Activated CD4-positive, alpha-beta memory T cell treated with anti-CD3 and anti-CD28 coated beads, Interleukin-2, amount 10 ng/mL, durations not matched to agents 7 days and 5 days (primary cell): ENCODE measurements at regions not wholly inside any gene's neighbourhood (a gene's known extent, or its start where the extent isn't known, plus 50 kb on each side); places are given as distances from the start of the nearest gene placed in this dataset.

Source experiments
- CTCF ChIA-PET: fragments of 350-600 bp; sonication (Branson Sonifier 250); formaldehyde crosslinking; loops from one replicate; lab custom pipeline; 2021; ENCODE audit warnings: antibody characterized with exemption, inconsistent platforms; lab: Charles Lee
- POLR2A ChIA-PET: fragments of 350-600 bp; sonication (Branson Sonifier 250); formaldehyde crosslinking; loops from one replicate; lab custom pipeline; 2021; ENCODE audit warnings: antibody characterized with exemption; lab: Charles Lee
- DNase-seq: peaks from one replicate; pipeline ENCODE4 v3.0.0-alpha.2; 2020
- H3K27ac Mint-ChIP-seq: one replicate; pipeline ENCODE4 v1.8.0; 2021; ENCODE audit warnings: mild to moderate bottlenecking, mixed read lengths
- H3K27me3 Mint-ChIP-seq: one replicate; pipeline ENCODE4 v1.8.0; 2021; ENCODE audit warnings: mixed read lengths
- H3K36me3 Mint-ChIP-seq: one replicate; pipeline ENCODE4 v1.8.0; 2021; ENCODE audit warnings: low read depth, mixed read lengths
- H3K4me1 Mint-ChIP-seq: one replicate; pipeline ENCODE4 v1.8.0; 2021; ENCODE audit warnings: mixed read lengths
- H3K4me3 Mint-ChIP-seq: one replicate; pipeline ENCODE4 v1.8.0; 2021; ENCODE audit warnings: mild to moderate bottlenecking, mixed read lengths
- H3K9me3 Mint-ChIP-seq: one replicate; pipeline ENCODE4 v1.8.0; 2021; ENCODE audit warnings: mixed read lengths

DNA sequence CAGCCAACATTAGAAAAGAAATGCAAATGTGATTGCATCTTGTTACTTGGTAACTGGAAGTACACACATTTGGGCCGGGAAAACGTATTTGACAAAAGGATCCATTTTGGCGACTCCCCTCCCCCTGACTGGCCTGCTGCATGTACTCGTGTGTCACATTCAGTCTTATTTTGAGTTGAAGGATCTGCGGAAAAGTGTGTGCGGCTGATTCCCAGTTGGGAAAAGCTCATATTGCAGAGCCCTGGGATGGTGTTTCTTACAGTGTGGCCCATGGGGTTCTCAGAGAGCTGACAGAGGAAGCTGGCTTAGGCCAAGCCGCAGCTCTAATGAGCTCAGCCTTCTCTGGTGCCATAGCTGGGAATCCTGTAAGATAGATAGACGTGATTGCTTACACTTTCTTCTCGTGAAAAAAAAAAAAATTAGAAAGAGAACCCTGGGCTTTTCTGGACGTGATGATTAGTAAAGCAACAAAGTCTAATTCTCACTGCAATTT lies 170.3 kb upstream of the ARGLU1 start:
- no peak for DNase-seq
- Mint-ChIP-seq H3K4me3 (no peak overlapping the region), H3K9me3 (no peaks in the 10 kb centered on the region), H3K36me3 (no peaks in the 10 kb centered on the region), H3K27me3 (no peaks in the 10 kb centered on the region), H3K4me1 (no peaks in the 10 kb centered on the region), H3K27ac (no peak overlapping the region)
- CTCF ChIA-PET: interaction anchor here (0.8 kb wide), 1 partner anchor 15 kb away, joined by 3 read pairs; no protein-coding TSS in a partner anchor
- POLR2A ChIA-PET: no interaction called here

DNA sequence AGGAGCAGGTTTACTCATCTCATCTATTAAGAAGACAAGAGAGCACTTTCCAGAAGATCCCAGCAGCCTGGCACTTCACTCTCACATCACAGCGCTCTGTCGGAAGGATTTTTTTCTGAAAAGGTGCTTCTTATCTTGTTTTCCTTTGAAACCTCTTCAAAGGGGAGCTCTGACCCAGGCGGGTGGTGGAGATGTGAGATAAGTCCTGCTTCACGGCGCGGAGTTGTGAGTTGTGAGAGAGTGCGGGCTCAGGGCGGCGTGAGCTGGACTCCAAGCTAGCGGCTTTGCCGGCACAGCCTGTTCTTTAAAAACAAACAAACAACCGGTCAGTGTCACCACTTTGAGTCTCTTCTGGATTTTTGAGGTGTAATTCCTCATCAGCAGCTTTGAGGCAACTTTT lies 169.0 kb upstream of the ARGLU1 start:
- ChIA-PET POLR2A (no interaction called here), CTCF (no interaction called here)
- Mint-ChIP-seq H3K27ac (no peak overlapping the region), H3K36me3 (no peaks in the 10 kb centered on the region), H3K27me3 (no peaks in the 10 kb centered on the region), H3K9me3 (no peaks in the 10 kb centered on the region), H3K4me3 (no peak overlapping the region), H3K4me1 (no peaks in the 10 kb centered on the region)
- no peak for DNase-seq

DNA sequence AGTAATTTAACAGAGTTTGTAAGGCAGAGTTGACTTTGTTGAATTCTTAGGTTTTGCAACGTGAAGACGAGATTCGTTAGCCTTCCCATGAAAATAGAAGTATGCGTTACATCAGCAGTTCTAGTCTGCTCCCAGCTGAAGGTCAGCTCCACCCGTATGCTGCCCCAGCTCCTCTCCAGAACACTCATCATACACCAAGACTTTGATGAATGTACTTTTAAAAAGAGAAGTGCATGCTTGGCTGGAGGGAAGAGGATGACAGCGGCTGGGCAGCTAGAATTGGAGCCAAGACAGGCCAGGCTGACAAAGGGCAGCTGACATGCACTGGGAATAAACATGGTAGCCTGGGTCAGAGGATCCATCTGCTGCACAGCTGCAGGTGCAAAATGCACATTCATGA lies 166.3 kb upstream of the ARGLU1 start:
- Mint-ChIP-seq H3K4me1 (no peaks in the 10 kb centered on the region), H3K27me3 (no peaks in the 10 kb centered on the region), H3K27ac (no peak overlapping the region), H3K36me3 (no peaks in the 10 kb centered on the region), H3K4me3 (no peak overlapping the region), H3K9me3 (no peaks in the 10 kb centered on the region)
- ChIA-PET POLR2A (no interaction called here), CTCF (no interaction called here)
- no peak for DNase-seq

DNA sequence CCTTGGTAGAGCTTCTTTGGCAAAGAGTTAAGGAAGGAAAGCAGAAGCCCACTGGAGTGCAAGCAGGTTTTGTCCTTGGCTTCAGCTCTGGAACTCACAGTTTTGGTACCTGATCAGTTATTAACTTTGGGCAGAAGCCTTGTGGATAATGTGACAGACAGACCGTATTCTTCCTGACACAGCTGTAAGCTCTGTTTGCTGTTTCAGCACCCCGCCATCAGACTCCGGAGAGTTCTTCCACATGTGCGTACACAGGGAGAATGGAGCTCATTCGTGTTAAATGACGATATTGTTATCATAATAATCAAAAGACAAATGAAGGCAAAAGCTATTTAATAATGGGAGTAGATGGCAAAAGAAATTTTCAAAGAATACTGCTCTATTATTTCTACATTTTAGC lies 155.1 kb upstream of the ARGLU1 start:
- ChIA-PET CTCF (no interaction called here), POLR2A (no interaction called here)
- Mint-ChIP-seq H3K4me1 (no peaks in the 10 kb centered on the region), H3K27ac (no peak overlapping the region), H3K27me3 (no peaks in the 10 kb centered on the region), H3K9me3 (no peaks in the 10 kb centered on the region), H3K36me3 (no peaks in the 10 kb centered on the region), H3K4me3 (no peak overlapping the region)
- no peak for DNase-seq

DNA sequence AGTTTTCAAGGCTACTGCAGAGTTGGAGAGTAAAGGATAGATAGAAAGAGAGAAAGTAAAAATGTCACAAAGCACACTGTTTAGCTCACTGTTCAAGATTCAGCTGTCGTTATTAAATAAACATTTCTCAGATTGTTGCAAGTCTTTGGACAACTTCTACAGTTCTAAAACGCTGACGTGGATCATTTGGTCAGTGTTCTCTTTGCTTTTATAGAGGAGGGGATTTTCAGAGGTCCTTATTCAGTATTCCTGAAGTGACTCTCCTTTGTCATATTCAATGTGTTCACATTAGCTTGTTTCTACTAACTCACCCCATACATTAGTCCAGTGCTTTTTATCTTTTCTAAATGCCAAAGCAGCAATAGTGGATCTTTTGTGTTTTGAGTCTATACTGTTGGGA lies 154.7 kb upstream of the ARGLU1 start:
- Mint-ChIP-seq H3K9me3 (no peaks in the 10 kb centered on the region), H3K27me3 (no peaks in the 10 kb centered on the region), H3K4me3 (no peak overlapping the region), H3K36me3 (no peaks in the 10 kb centered on the region), H3K4me1 (no peaks in the 10 kb centered on the region), H3K27ac (no peak overlapping the region)
- ChIA-PET POLR2A (no interaction called here), CTCF (no interaction called here)
- DNase-seq: no peak

DNA sequence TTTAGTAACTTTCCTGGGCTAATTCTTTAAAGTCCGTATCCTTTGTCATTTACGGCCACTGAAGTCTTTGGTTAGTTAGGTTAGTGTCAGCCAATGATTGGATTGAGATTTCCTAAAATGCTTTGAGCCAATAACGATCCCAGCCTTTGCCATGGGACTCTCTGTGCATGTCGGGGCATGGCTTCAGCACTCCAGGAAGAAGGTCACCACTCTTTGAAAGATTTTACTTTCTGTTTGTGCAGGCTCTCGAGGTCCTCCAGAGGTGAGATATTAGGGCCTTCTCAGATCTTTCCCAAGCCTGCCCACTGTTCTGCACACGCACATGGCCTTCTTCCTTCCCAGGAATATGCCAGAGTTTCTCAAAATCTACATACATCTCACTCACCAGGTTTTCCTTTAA lies 153.7 kb upstream of the ARGLU1 start:
- ChIA-PET CTCF (no interaction called here), POLR2A (no interaction called here)
- H3K27ac Mint-ChIP-seq: no peak overlapping the region
- H3K9me3 Mint-ChIP-seq: peaks cover 4% of the 10 kb centered on the region
- H3K4me1 Mint-ChIP-seq: no peaks in the 10 kb centered on the region
- H3K36me3 Mint-ChIP-seq: no peaks in the 10 kb centered on the region
- H3K27me3 Mint-ChIP-seq: no peaks in the 10 kb centered on the region
- no peak for DNase-seq
- H3K4me3 Mint-ChIP-seq: no peak overlapping the region

DNA sequence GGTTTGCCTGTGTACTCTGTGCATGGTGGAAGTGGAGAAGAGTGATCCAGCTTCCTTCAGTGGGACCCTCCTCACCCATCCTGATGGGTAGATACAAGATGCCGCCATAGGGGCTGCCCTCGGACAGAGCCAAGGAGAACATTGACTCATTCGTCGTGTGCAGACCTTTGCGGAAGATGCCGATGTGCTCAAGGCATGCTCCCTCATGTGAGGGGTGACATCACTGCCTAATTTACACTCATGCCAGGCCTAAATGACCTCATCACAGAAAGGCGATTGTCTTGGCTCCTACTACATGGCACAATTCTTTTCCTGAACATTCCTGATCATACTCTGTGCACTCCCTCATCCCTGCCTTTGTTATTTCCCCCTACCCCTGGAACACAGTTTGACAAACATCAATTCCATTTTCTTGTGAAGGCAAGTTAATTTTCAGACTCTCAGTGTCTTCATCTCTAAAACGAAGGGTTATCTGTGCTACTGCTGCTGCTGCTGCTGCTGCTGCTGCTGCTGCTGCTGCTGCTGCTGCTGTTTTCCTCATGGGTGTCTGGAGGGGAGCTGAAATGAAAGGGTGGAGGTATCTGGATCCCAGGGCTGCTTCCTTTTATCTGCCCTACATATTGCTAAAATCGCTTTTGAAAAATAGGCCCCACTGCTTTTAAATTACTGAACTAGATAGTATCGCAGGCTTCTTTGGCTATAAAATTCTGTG lies 146.5 kb upstream of the ARGLU1 start:
- H3K4me1 Mint-ChIP-seq: no peaks in the 10 kb centered on the region
- H3K36me3 Mint-ChIP-seq: no peaks in the 10 kb centered on the region
- ChIA-PET POLR2A (no interaction called here), CTCF (no interaction called here)
- H3K4me3 Mint-ChIP-seq: no peak overlapping the region
- no peak for DNase-seq
- H3K9me3 Mint-ChIP-seq: peaks cover 4% of the 10 kb centered on the region
- H3K27me3 Mint-ChIP-seq: no peaks in the 10 kb centered on the region
- no peak overlapping the region for H3K27ac Mint-ChIP-seq

DNA sequence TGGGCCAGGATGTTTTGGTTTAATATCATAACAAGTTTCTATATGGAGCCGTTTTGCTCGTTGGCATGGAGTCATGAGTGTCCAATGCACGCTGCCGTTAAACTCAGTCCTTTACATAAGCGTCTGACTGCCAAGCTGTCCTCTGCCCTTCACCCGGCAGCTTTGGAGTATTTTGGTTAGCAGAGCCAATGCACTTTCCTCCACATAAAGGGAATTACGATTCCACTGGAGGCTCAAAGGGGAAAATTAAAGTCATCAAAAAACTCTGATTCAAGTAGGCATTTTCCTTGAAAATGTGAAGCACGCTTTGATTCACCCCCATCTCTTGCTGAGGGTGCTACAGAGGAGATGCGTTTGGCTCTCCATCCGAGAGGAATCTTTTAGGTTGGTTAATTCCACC lies 144.4 kb upstream of the ARGLU1 start:
- Mint-ChIP-seq H3K4me3 (no peak overlapping the region), H3K27me3 (no peaks in the 10 kb centered on the region), H3K9me3 (peaks cover 2% of the 10 kb centered on the region), H3K27ac (no peak overlapping the region), H3K36me3 (no peaks in the 10 kb centered on the region), H3K4me1 (no peaks in the 10 kb centered on the region)
- ChIA-PET CTCF (no interaction called here), POLR2A (no interaction called here)
- no peak for DNase-seq

DNA sequence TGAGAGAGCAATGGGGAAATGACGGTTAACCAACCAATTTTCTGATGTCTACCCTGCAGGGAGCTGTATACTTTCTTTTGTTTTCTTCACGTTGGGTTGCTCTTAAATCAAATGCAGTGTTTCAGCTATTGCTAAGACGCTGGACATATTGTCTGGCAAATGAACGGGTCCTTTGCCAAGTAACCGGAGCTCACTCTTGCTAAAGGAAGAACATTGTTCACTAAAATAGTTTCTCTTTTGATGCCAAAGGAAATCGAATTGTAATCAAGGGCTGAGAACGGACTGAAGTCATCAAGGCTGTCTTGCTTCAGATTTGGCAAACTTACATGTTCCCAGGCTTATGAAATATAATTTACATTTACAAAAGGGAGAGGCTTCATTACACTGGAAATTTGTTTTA lies 142.3 kb upstream of the ARGLU1 start:
- ChIA-PET POLR2A (no interaction called here), CTCF (no interaction called here)
- H3K27ac Mint-ChIP-seq: no peak overlapping the region
- no peaks in the 10 kb centered on the region for H3K9me3 Mint-ChIP-seq
- no peaks in the 10 kb centered on the region for H3K27me3 Mint-ChIP-seq
- no peak for DNase-seq
- no peaks in the 10 kb centered on the region for H3K36me3 Mint-ChIP-seq
- H3K4me3 Mint-ChIP-seq: no peak overlapping the region
- no peaks in the 10 kb centered on the region for H3K4me1 Mint-ChIP-seq

DNA sequence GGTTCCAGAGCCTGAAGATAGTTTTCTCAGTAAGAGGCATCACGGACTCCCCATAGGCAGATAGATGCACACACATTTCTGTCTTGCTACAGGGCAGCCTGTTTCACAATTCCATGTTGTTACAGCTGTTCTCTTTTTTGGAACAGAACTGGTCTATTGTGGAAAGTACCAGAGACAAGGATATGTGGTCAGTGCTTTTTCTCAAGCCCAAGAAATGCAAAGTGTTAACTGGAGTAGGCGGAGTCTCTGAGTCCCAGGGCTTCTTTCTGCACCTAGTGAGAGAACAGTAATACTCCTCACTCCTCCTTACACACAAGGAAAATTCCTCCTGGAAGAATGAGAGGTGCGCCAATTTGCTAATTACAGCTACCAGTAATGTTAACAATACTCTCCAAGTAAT lies 141.6 kb upstream of the ARGLU1 start:
- no peak for DNase-seq
- CTCF ChIA-PET: no interaction called here
- H3K36me3 Mint-ChIP-seq: no peaks in the 10 kb centered on the region
- no peak overlapping the region for H3K4me3 Mint-ChIP-seq
- H3K9me3 Mint-ChIP-seq: no peaks in the 10 kb centered on the region
- H3K27ac Mint-ChIP-seq: no peak overlapping the region
- H3K4me1 Mint-ChIP-seq: no peaks in the 10 kb centered on the region
- no peaks in the 10 kb centered on the region for H3K27me3 Mint-ChIP-seq
- POLR2A ChIA-PET: no interaction called here

DNA sequence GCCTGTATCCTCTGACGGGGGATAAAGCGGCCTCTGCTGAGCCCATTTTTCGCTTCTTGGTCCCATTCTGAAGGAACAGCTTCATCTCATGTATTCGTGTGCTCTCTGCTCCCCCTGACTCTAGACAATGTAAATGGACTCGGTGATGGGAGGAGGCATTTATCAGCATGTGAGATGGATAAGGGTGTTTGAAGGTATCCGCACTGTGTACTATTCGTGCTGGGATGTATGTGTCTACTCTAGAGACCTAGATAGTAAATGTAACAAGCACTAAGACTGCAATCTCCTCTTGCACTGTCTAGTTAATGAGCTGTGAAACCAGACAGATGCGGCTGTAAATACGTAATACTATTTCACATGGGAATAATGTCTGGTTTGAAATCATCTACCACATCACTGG lies 134.6 kb upstream of the ARGLU1 start:
- POLR2A ChIA-PET: no interaction called here
- Mint-ChIP-seq H3K27ac (no peak overlapping the region), H3K4me3 (no peak overlapping the region), H3K4me1 (no peaks in the 10 kb centered on the region), H3K27me3 (no peaks in the 10 kb centered on the region), H3K9me3 (no peaks in the 10 kb centered on the region), H3K36me3 (no peaks in the 10 kb centered on the region)
- no peak for DNase-seq
- CTCF ChIA-PET: no interaction called here

DNA sequence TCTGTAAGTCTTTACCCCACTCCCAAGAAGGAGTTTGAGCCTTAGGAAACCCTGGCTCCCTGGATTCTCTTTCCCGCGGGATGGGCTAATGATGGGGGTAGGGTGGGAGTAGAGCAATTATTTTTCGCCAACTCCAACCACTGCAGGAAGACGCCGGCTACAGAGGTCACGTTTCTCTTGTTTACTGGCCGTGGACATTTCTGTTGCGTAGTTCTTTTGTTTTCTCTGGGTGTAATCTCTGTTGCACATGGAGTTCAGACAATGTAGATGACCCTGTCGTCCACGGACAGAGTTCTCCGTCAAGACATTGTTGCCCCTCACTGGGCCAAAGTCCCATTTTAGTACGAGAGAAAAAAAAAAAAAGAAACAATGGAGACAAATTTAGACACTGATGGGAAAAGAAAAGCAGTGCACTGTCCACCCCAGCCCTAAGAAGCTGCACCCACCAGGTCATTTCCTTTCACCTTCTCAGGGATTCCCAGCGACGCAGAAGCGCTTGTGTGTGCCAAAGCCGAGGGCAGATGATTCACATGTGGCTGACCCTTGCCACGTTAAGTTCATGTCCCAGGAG lies 133.9 kb upstream of the ARGLU1 start:
- H3K4me1 Mint-ChIP-seq: no peaks in the 10 kb centered on the region
- ChIA-PET POLR2A (no interaction called here), CTCF (no interaction called here)
- no peak overlapping the region for H3K27ac Mint-ChIP-seq
- H3K27me3 Mint-ChIP-seq: no peaks in the 10 kb centered on the region
- H3K36me3 Mint-ChIP-seq: no peaks in the 10 kb centered on the region
- H3K9me3 Mint-ChIP-seq: no peaks in the 10 kb centered on the region
- no peak overlapping the region for H3K4me3 Mint-ChIP-seq
- no peak for DNase-seq

DNA sequence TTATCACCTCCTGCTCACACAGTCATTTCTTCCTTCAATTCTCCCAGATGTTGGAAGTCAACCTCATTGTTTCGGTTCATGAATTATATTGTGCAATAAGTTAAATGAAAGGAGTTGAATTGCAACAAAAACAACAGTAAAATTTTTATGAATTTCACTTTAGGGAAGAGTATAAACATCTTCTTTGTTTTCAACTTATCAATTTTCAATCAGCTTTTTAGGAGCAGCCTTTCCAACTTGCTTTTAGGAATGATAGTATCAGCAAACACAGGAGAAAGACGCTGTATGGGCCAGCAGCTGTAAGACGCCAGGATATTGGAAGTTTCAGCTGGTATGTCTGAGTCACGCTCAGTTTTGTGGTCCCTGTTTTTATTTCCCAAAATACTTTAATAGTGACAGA lies 132.5 kb upstream of the ARGLU1 start:
- ChIA-PET CTCF (no interaction called here), POLR2A (interaction anchor here (0.6 kb wide), 1 partner anchor 18 kb away, joined by 4 read pairs; no protein-coding TSS in a partner anchor)
- no peak for DNase-seq
- H3K36me3 Mint-ChIP-seq: no peaks in the 10 kb centered on the region
- no peak overlapping the region for H3K27ac Mint-ChIP-seq
- H3K27me3 Mint-ChIP-seq: no peaks in the 10 kb centered on the region
- H3K4me1 Mint-ChIP-seq: no peaks in the 10 kb centered on the region
- no peaks in the 10 kb centered on the region for H3K9me3 Mint-ChIP-seq
- no peak overlapping the region for H3K4me3 Mint-ChIP-seq

DNA sequence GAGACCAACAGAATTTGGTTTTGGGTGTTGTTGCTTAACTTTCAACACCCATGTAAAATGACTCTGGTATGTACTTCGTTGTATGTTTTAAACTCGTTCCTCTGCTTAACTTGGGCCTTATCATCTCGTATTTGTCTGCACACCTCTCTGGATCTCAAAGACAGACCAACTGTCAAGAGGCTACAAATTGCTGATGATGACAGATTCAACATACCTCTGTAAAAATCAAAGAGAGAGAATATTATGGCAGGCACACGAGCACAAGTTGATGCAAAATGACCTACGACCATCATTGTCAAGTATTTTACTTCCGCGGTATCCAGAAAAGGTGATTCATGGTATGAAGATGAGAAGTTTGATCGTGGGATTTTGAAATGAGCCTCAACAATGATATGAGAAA lies 132.1 kb upstream of the ARGLU1 start:
- Mint-ChIP-seq H3K4me3 (no peak overlapping the region), H3K27ac (no peak overlapping the region), H3K36me3 (no peaks in the 10 kb centered on the region), H3K4me1 (no peaks in the 10 kb centered on the region), H3K27me3 (no peaks in the 10 kb centered on the region), H3K9me3 (no peaks in the 10 kb centered on the region)
- ChIA-PET CTCF (no interaction called here), POLR2A (no interaction called here)
- DNase-seq: no peak
